SK-N-SH (cell line): ENCODE measurements at regions not wholly inside any gene's neighbourhood (a gene's known extent, or its start where the extent isn't known, plus 50 kb on each side); places are given as distances from the start of the nearest gene placed in this dataset.

ENCODE experiments used
- CTCF ChIA-PET: fragments of 300-600, 350-600 bp; formaldehyde crosslinking; extraction: SDS; loops from one replicate; lab custom pipeline; 2021; lab: Yijun Ruan, JAX
- POLR2A ChIA-PET: fragments of 350-600 bp; sonication (Branson Sonifier 250); formaldehyde crosslinking; extraction: SDS; loops from one replicate; lab custom pipeline; 2020; ENCODE audit warnings: antibody characterized with exemption, inconsistent platforms; lab: Yijun Ruan, JAX
- DNase-seq: peaks from one replicate; pipeline ENCODE4 v3.0.0; 2012
- H2AFZ ChIP-seq: fragments of 200-600 bp; sonication (generic); 2 replicates; pipeline ENCODE4 v1.8.1; 2016; ENCODE audit warnings: antibody characterized with exemption, mild to moderate bottlenecking, low read depth
- H3F3A ChIP-seq: fragments of 200-600 bp; sonication (generic); replicated peaks from 2 replicates; pipeline ENCODE3; 2016; ENCODE audit warnings: antibody characterized with exemption, mild to moderate bottlenecking; ENCODE audit not compliant: insufficient read depth
- H3K27ac ChIP-seq, 2 experiments: fragments of 200-500 bp in 1 of 2; fragments of 200-600 bp in 1 of 2; sonication (Bioruptor generic) in 1 of 2; sonication (generic), shearing (Covaris generic) in 1 of 2; 2 replicates each; pipeline versions ENCODE4 v1.5.1 to v1.6.1; 2014 to 2016; ENCODE audit warnings: low read depth in 2 of 2, inconsistent platforms in 1 of 2, low read length in 1 of 2, mild to moderate bottlenecking in 1 of 2, mixed read lengths in 1 of 2
- H3K27me3 ChIP-seq: fragments of 200-600 bp; sonication (generic), shearing (Covaris generic); 2 replicates; pipeline ENCODE4 v1.6.1; 2016; ENCODE audit warnings: mixed run types; ENCODE audit not compliant: insufficient read depth
- H3K36me3 ChIP-seq, 2 experiments: fragments of 200-500 bp in 1 of 2; fragments of 200-600 bp in 1 of 2; sonication (Bioruptor generic) in 1 of 2; sonication (generic) in 1 of 2; replicated peaks in 1 of 2; 2 replicates each; pipeline versions ENCODE3 to v1.5.1; 2014 to 2016; ENCODE audit warnings: low read length in 1 of 2, mild to moderate bottlenecking in 1 of 2; ENCODE audit not compliant: insufficient read depth in 2 of 2, control insufficient read depth in 1 of 2
- H3K4me1 ChIP-seq, 2 experiments: fragments of 200-500 bp in 1 of 2; fragments of 200-600 bp in 1 of 2; sonication (Bioruptor generic) in 1 of 2; sonication (generic), shearing (Covaris generic) in 1 of 2; 2 replicates each; pipeline versions ENCODE4 v1.5.1 to v1.6.1; 2014 to 2016; ENCODE audit warnings: low read depth in 1 of 2, low read length in 1 of 2, mixed run types in 1 of 2; ENCODE audit not compliant: insufficient read depth in 2 of 2, control insufficient read depth in 1 of 2
- H3K4me2 ChIP-seq: fragments of 200-600 bp; sonication (generic), shearing (Covaris generic); 2 replicates; pipeline ENCODE4 v1.6.1; 2017; ENCODE audit warnings: mixed run types
- H3K4me3 ChIP-seq, 2 experiments: fragments of 200-500 bp in 1 of 2; fragments of 200-600 bp in 1 of 2; sonication (Bioruptor generic) in 1 of 2; sonication (generic), shearing (Covaris generic) in 1 of 2; 2 replicates each; pipeline versions ENCODE4 v1.5.1 to v1.8.1; 2014 to 2016; ENCODE audit warnings: low read depth in 2 of 2, inconsistent platforms in 1 of 2, low read length in 1 of 2, mild to moderate bottlenecking in 1 of 2, mixed read lengths in 1 of 2, moderate library complexity in 1 of 2
- H3K79me2 ChIP-seq: fragments of 200-600 bp; sonication (generic); 2 replicates; pipeline ENCODE4 v1.8.1; 2017; ENCODE audit warnings: mild to moderate bottlenecking; ENCODE audit not compliant: insufficient read depth
- H3K9ac ChIP-seq: fragments of 200-600 bp; sonication (generic); 2 replicates; pipeline ENCODE4 v1.6.1; 2017; ENCODE audit warnings: mixed run types
- H3K9me2 ChIP-seq: fragments of 200-600 bp; sonication (generic); 2 replicates; pipeline ENCODE4 v1.6.1; 2017; ENCODE audit warnings: mixed run types
- H3K9me3 ChIP-seq: fragments of 200-600 bp; sonication (generic); 2 replicates; pipeline ENCODE4 v1.6.1; 2017; ENCODE audit warnings: mixed run types, mild to moderate bottlenecking, moderate library complexity
- H4K20me1 ChIP-seq: fragments of 200-600 bp; sonication (generic); 2 replicates; pipeline ENCODE4 v1.6.1; 2017; ENCODE audit warnings: mild to moderate bottlenecking, mixed run types; ENCODE audit not compliant: insufficient read depth
- CHD2 ChIP-seq: fragments of 150-350 bp; IDR thresholded peaks from 2 replicates; pipeline ENCODE4 v1.6.1; 2018; ENCODE audit warnings: low read length; ENCODE audit not compliant: partially characterized antibody
- EP300 ChIP-seq, 2 experiments: IDR thresholded peaks; 2 replicates each; pipeline versions ENCODE4 v1.4.0 to v1.6.1; 2012; ENCODE audit warnings: borderline replicate concordance in 1 of 2, low read depth in 1 of 2, low read length in 1 of 2
- EZH2phosphoT487 ChIP-seq: fragments of 200-600 bp; sonication (generic); IDR thresholded peaks from 2 replicates; pipeline ENCODE4 v1.6.1; 2017; ENCODE audit warnings: low read depth, mixed run types, mild to moderate bottlenecking, antibody characterized with exemption, moderate library complexity, borderline replicate concordance
- FOXJ3 ChIP-seq: sonication (generic); formaldehyde crosslinking; IDR thresholded peaks from 2 replicates; pipeline ENCODE4 v1.5.1; 2020; ENCODE audit warnings: mild to moderate bottlenecking, missing genetic modification reagents
- GABPA ChIP-seq: IDR thresholded peaks from 2 replicates; pipeline ENCODE4 v1.4.0; 2012; ENCODE audit warnings: low read depth, mild to moderate bottlenecking
- JUND ChIP-seq: IDR thresholded peaks from 2 replicates; pipeline ENCODE4 v1.4.0; 2012
- MEF2A ChIP-seq: IDR thresholded peaks from 2 replicates; pipeline ENCODE4 v1.4.0; 2012; ENCODE audit warnings: low read depth, borderline replicate concordance
- MXI1 ChIP-seq: IDR thresholded peaks from 2 replicates; pipeline ENCODE4 v1.6.1; 2012; ENCODE audit warnings: mild to moderate bottlenecking, low read depth, low read length, improper control_type of control experiment
- NRF1 ChIP-seq: IDR thresholded peaks from 2 replicates; pipeline ENCODE4 v1.6.1; 2012; ENCODE audit warnings: low read depth, mild to moderate bottlenecking, low read length
- RAD21 ChIP-seq: IDR thresholded peaks from 2 replicates; pipeline ENCODE4 v1.6.1; 2012; ENCODE audit warnings: mild to moderate bottlenecking, low read length
- RCOR1 ChIP-seq: fragments of 150-350 bp; IDR thresholded peaks from 2 replicates; pipeline ENCODE4 v1.6.1; 2017; ENCODE audit warnings: antibody characterized with exemption, low read length
- RFX5 ChIP-seq: IDR thresholded peaks from 2 replicates; pipeline ENCODE4 v1.6.1; 2012; ENCODE audit warnings: mild to moderate bottlenecking, improper control_type of control experiment, low read length
- RXRA ChIP-seq: IDR thresholded peaks from 2 replicates; pipeline ENCODE4 v1.4.0; 2012; ENCODE audit warnings: low read depth, mild to moderate bottlenecking, borderline replicate concordance
- SMC3 ChIP-seq: IDR thresholded peaks from 2 replicates; pipeline ENCODE4 v1.6.1; 2012; ENCODE audit warnings: low read depth, low read length, improper control_type of control experiment
- TAF1 ChIP-seq: IDR thresholded peaks from 2 replicates; pipeline ENCODE4 v1.6.1; 2012; ENCODE audit warnings: low read depth, mild to moderate bottlenecking, low read length, moderate library complexity, borderline replicate concordance
- TCF12 ChIP-seq: IDR thresholded peaks from 2 replicates; pipeline ENCODE4 v1.4.0; 2012
- TEAD4 ChIP-seq: IDR thresholded peaks from 2 replicates; pipeline ENCODE4 v1.4.0; 2012; ENCODE audit warnings: mild to moderate bottlenecking, borderline replicate concordance; ENCODE audit not compliant: insufficient read depth
- YY1 ChIP-seq: IDR thresholded peaks from 2 replicates; pipeline ENCODE4 v1.4.0; 2012; ENCODE audit warnings: low read depth, mild to moderate bottlenecking
- WGBS: methylation state at CpG from one replicate; pipeline ENCODE4 v1.1.6; 2017; ENCODE audit warnings: low lambda C conversion rate; 5-methylcytosine and 5-hydroxymethylcytosine counted together
- TF ChIP-seq, protein P1 (sequence below): fragments of 200-600 bp; sonication (generic); IDR thresholded peaks from 2 replicates; pipeline ENCODE4 v1.6.1; 2017; ENCODE audit warnings: antibody characterized with exemption, mild to moderate bottlenecking, moderate library complexity
- TF ChIP-seq, protein P2 (sequence below): fragments of 150-350 bp; IDR thresholded peaks from 2 replicates; pipeline ENCODE4 v1.6.1; 2017; ENCODE audit warnings: antibody characterized with exemption, low read length, low read depth, borderline replicate concordance
- TF ChIP-seq, protein P3 (sequence below): IDR thresholded peaks from 2 replicates; pipeline ENCODE4 v1.4.0; 2012; ENCODE audit warnings: low read depth
- TF ChIP-seq, protein P4 (sequence below): IDR thresholded peaks from 2 replicates; pipeline ENCODE4 v1.4.0; 2012; ENCODE audit warnings: low read depth, borderline replicate concordance
- TF ChIP-seq, protein P5 (sequence below): fragments of 150-350 bp; IDR thresholded peaks from 2 replicates; pipeline ENCODE4 v1.6.1; 2016; ENCODE audit warnings: mild to moderate bottlenecking, low read depth, low read length
- TF ChIP-seq, protein P6 (sequence below): IDR thresholded peaks from 2 replicates; pipeline ENCODE4; 2012

DNA sequence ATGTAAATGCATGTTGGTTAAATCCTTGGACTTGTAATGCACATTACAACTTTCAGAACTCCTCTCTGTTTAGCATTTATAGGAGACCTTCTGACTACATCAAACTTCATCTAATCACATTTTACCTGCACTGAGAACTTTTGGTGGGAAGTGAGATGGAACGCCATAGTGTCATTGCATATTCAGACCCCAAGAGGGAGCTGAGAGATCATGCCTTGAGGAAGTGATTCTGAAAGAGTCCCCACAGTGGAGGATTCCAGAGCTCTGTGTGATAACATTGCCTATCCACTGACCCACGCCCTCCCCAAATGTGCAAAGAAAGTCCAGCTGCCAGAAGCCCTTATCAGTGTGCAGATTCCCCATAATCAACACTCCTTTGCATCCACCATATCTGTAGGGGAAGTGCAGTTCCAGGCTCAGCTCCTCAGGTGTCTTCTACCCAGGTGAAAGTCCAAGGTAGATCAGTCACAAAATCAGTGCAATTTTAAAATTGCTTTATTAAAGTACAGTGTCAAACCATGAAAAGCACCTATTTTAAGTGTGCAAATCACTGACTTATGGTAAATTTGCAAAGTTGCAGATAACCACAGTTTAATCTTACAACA, 212.4 kb downstream of the RPIA start:
- no peak overlapping the region for H3K4me2 ChIP-seq
- CTCF ChIA-PET, result interaction anchor here (0.6 to 2.1 kb wide), 11 partner anchors 11 to 67 kb away, joined by 3 to 10 read pairs (median 4); no protein-coding TSS in a partner anchor
- no peaks in the 10 kb centered on the region for H3K4me1 ChIP-seq
- H3K27me3 ChIP-seq, result no peaks in the 10 kb centered on the region
- H3K36me3 ChIP-seq, result no peaks in the 10 kb centered on the region
- no peak overlapping the region for H3K27ac ChIP-seq
- H3K9me3 ChIP-seq, result no peaks in the 10 kb centered on the region
- no peaks in the 10 kb centered on the region for H4K20me1 ChIP-seq
- no peaks in the 10 kb centered on the region for H3K9me2 ChIP-seq
- no peaks in the 10 kb centered on the region for H3F3A ChIP-seq
- peak overlapping the region in 1 of 2 experiments; percentile 22; a peak in 1 of 4 replicates for H3K4me3 ChIP-seq
- H3K79me2 ChIP-seq, result no peaks in the 10 kb centered on the region
- TF ChIP-seq RAD21 (peak; percentile 76), EP300 (IDR thresholded peaks at IDR 0.05; ENCODE audit: borderline replicate concordance in 1 of 2, low read depth in 1 of 2, low read length in 1 of 2) (no peak), YY1 (no peak), RFX5 (no peak), EZH2phosphoT487 (no peak), TEAD4 (no peak), TCF12 (no peak), MXI1 (no peak), RXRA (no peak), FOXJ3 (no peak), JUND (no peak), RCOR1 (no peak), NRF1 (no peak), CHD2 (no peak), SMC3 (peak; percentile 50), TAF1 (no peak), GABPA (no peak), MEF2A (no peak)
- TF ChIP-seq, protein P1, sequence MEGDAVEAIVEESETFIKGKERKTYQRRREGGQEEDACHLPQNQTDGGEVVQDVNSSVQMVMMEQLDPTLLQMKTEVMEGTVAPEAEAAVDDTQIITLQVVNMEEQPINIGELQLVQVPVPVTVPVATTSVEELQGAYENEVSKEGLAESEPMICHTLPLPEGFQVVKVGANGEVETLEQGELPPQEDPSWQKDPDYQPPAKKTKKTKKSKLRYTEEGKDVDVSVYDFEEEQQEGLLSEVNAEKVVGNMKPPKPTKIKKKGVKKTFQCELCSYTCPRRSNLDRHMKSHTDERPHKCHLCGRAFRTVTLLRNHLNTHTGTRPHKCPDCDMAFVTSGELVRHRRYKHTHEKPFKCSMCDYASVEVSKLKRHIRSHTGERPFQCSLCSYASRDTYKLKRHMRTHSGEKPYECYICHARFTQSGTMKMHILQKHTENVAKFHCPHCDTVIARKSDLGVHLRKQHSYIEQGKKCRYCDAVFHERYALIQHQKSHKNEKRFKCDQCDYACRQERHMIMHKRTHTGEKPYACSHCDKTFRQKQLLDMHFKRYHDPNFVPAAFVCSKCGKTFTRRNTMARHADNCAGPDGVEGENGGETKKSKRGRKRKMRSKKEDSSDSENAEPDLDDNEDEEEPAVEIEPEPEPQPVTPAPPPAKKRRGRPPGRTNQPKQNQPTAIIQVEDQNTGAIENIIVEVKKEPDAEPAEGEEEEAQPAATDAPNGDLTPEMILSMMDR, result peak; percentile 71
- TF ChIP-seq, protein P2, sequence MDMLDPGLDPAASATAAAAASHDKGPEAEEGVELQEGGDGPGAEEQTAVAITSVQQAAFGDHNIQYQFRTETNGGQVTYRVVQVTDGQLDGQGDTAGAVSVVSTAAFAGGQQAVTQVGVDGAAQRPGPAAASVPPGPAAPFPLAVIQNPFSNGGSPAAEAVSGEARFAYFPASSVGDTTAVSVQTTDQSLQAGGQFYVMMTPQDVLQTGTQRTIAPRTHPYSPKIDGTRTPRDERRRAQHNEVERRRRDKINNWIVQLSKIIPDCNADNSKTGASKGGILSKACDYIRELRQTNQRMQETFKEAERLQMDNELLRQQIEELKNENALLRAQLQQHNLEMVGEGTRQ, result no peak
- TF ChIP-seq, protein P3, sequence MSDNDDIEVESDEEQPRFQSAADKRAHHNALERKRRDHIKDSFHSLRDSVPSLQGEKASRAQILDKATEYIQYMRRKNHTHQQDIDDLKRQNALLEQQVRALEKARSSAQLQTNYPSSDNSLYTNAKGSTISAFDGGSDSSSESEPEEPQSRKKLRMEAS, result no peak
- TF ChIP-seq, protein P4, sequence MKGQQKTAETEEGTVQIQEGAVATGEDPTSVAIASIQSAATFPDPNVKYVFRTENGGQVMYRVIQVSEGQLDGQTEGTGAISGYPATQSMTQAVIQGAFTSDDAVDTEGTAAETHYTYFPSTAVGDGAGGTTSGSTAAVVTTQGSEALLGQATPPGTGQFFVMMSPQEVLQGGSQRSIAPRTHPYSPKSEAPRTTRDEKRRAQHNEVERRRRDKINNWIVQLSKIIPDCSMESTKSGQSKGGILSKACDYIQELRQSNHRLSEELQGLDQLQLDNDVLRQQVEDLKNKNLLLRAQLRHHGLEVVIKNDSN, result no peak
- TF ChIP-seq, protein P5, sequence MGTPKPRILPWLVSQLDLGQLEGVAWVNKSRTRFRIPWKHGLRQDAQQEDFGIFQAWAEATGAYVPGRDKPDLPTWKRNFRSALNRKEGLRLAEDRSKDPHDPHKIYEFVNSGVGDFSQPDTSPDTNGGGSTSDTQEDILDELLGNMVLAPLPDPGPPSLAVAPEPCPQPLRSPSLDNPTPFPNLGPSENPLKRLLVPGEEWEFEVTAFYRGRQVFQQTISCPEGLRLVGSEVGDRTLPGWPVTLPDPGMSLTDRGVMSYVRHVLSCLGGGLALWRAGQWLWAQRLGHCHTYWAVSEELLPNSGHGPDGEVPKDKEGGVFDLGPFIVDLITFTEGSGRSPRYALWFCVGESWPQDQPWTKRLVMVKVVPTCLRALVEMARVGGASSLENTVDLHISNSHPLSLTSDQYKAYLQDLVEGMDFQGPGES, result no peak
- TF ChIP-seq, protein P6, sequence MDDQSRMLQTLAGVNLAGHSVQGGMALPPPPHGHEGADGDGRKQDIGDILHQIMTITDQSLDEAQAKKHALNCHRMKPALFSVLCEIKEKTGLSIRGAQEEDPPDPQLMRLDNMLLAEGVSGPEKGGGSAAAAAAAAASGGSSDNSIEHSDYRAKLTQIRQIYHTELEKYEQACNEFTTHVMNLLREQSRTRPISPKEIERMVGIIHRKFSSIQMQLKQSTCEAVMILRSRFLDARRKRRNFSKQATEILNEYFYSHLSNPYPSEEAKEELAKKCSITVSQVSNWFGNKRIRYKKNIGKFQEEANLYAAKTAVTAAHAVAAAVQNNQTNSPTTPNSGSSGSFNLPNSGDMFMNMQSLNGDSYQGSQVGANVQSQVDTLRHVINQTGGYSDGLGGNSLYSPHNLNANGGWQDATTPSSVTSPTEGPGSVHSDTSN, result no peak
- H3K9ac ChIP-seq, result no peak overlapping the region
- no peak overlapping the region for H2AFZ ChIP-seq
- DNase-seq, result peak; percentile 20
- POLR2A ChIA-PET, result no interaction called here
- 0% methylated on average over 2 of the region's 2 CpGs for WGBS
